ENCODE measurements at regions not wholly inside any gene's neighbourhood (a gene's known extent, or its start where the extent isn't known, plus 50 kb on each side); places are given as distances from the start of the nearest gene placed in this dataset.

DNA sequence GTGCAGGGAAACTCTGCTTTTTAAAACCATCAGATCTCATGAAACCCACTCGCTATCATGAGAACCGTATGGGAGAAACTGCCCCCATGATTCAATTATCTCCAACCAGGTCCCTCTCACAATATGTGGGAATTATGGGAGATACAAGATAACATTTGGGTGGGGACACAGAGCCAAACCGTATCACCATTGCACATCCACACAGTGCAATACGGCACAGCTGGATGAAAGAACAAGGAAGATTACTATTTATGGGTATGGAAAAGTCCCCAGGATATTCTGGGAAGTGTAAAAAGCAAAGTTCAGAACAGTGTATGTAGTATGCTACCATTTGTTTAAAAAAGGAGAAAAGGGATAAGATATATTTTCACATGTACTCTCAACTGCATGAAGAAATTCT, 290.1 kb downstream of the PIK3C3 start:
- H2AFZ ChIP-seq (ENCODE audit: low read length), result no peak overlapping the region
- no peaks in the 10 kb centered on the region for H4K20me1 ChIP-seq (ENCODE audit: insufficient read depth, low read length, poor library complexity, severe bottlenecking)
- no peaks in the 10 kb centered on the region for H3K4me1 ChIP-seq (ENCODE audit: insufficient read depth, low read length, poor library complexity, severe bottlenecking)
- TF ChIP-seq CTCF (conservative IDR thresholded peaks at IDR 0.05; ENCODE audit: low read length), result no peak
- TF ChIP-seq EZH2phosphoT487 (IDR thresholded peaks at IDR 0.05; ENCODE audit: borderline replicate concordance), result no peak
- H3K27me3 ChIP-seq (ENCODE audit: insufficient read depth, low read length, poor library complexity, severe bottlenecking), result no peaks in the 10 kb centered on the region
- H3K4me2 ChIP-seq (ENCODE audit: low read depth, low read length, poor library complexity, severe bottlenecking), result no peak overlapping the region
- H3F3A ChIP-seq (ENCODE audit: low read depth), result no peaks in the 10 kb centered on the region
- no peaks in the 10 kb centered on the region for H3K79me2 ChIP-seq (ENCODE audit: insufficient read depth, low read length)
- no peaks in the 10 kb centered on the region for H3K9me2 ChIP-seq (replicated peaks; ENCODE audit: low read depth, low read length)
- H3K4me3 ChIP-seq (ENCODE audit: low read length, poor library complexity, severe bottlenecking), result no peak overlapping the region
- no peak overlapping the region for H3K9ac ChIP-seq (ENCODE audit: low read depth, low read length, poor library complexity, severe bottlenecking)
- H3K36me3 ChIP-seq (ENCODE audit: insufficient read depth, low read length), result no peaks in the 10 kb centered on the region
- H3K9me3 ChIP-seq (ENCODE audit: insufficient read depth, low read depth, low read length), result no peaks in the 10 kb centered on the region

DNA sequence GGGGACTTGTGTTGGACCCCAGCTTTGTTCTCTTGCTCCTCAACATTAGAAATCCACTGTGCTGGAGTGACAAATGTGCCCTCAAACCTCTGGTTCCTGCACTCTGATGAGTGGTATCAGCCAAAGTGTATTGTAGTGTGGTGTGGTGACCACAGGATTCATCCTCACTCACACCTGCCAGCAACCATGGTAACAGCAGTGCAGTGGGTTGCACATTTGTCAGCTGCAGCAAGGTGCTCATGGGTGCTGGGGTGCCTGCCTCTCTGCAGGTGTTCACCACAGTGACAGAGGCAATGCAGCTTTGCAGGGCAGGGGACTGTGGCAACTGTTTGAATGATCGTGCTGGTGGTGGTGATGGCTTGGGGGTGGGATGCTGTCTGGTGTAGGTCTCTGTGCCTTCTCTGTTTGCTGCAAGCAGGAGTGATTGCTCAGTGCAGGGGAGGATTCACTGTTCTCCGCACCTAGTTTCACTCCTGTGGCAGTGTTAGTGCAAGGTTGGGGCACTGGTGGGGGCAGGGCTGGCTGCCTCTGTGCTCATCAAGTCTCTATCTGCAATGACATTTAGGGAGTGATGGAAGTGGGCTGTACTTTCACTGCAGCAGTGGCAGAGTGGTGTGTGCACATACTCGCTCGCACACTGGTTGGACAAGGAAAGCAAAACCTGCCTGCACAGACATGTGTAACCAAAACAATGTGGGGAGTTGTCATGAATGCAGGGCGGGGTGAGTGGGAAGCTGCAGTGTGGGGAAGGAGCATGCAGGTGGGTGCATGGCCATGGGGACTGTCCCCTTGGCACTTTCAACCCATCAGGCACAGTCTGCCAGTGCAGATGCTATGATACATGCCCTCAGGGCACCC, 301.1 kb downstream of the PIK3C3 start:
- Histone ChIP-seq H3K9me2 (replicated peaks; ENCODE audit: low read depth, low read length) (no peaks in the 10 kb centered on the region), H3K4me2 (ENCODE audit: low read depth, low read length, poor library complexity, severe bottlenecking) (no peak overlapping the region), H3K36me3 (ENCODE audit: insufficient read depth, low read length) (no peaks in the 10 kb centered on the region), H3K79me2 (ENCODE audit: insufficient read depth, low read length) (no peaks in the 10 kb centered on the region), H3K27me3 (ENCODE audit: insufficient read depth, low read length, poor library complexity, severe bottlenecking) (no peaks in the 10 kb centered on the region), H3K4me1 (ENCODE audit: insufficient read depth, low read length, poor library complexity, severe bottlenecking) (no peaks in the 10 kb centered on the region), H4K20me1 (ENCODE audit: insufficient read depth, low read length, poor library complexity, severe bottlenecking) (no peaks in the 10 kb centered on the region), H3K4me3 (ENCODE audit: low read length, poor library complexity, severe bottlenecking) (no peak overlapping the region), H3F3A (ENCODE audit: low read depth) (no peaks in the 10 kb centered on the region), H3K9ac (ENCODE audit: low read depth, low read length, poor library complexity, severe bottlenecking) (no peak overlapping the region), H2AFZ (ENCODE audit: low read length) (no peak overlapping the region), H3K9me3 (ENCODE audit: insufficient read depth, low read depth, low read length) (no peaks in the 10 kb centered on the region)
- TF ChIP-seq CTCF (conservative IDR thresholded peaks at IDR 0.05; ENCODE audit: low read length), result no peak
- no peak for TF ChIP-seq EZH2phosphoT487 (IDR thresholded peaks at IDR 0.05; ENCODE audit: borderline replicate concordance)

DNA sequence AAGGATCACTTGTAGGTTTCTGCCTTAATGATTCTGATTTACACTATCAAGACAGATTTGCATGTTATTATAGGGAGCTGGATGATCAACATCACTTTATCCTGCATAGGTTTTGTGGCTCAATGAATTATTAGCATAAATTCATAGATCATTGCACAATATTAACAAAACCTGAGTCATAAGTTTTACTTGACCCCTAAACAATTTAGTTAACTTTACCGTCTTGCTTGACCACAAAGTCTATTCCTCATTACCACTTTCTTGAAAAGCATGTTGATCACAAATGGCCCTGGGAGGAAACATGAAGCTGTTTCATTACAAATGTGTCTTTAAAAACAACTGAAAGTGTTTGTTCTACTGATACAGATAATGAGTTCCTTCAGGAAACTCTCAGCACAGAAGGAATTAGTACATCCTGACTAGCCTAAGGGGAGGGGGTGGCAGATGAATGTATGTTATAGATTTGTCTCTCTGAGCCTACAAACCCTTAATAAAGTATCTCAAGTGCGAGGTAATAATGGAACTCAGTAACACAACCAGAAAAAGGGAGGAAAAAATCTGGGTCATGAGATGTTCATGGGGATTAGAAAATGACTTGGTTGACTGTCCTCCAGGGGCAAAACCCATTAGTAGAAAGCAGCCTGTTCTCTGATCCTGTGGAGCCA, 303.4 kb downstream of the PIK3C3 start:
- no peaks in the 10 kb centered on the region for H3K9me2 ChIP-seq (replicated peaks; ENCODE audit: low read depth, low read length)
- no peaks in the 10 kb centered on the region for H3K9me3 ChIP-seq (ENCODE audit: insufficient read depth, low read depth, low read length)
- H3K36me3 ChIP-seq (ENCODE audit: insufficient read depth, low read length), result no peaks in the 10 kb centered on the region
- no peak overlapping the region for H3K4me3 ChIP-seq (ENCODE audit: low read length, poor library complexity, severe bottlenecking)
- TF ChIP-seq EZH2phosphoT487 (IDR thresholded peaks at IDR 0.05; ENCODE audit: borderline replicate concordance) (no peak), CTCF (conservative IDR thresholded peaks at IDR 0.05; ENCODE audit: low read length) (no peak)
- H2AFZ ChIP-seq (ENCODE audit: low read length), result no peak overlapping the region
- no peak overlapping the region for H3K9ac ChIP-seq (ENCODE audit: low read depth, low read length, poor library complexity, severe bottlenecking)
- no peaks in the 10 kb centered on the region for H3K4me1 ChIP-seq (ENCODE audit: insufficient read depth, low read length, poor library complexity, severe bottlenecking)
- no peaks in the 10 kb centered on the region for H4K20me1 ChIP-seq (ENCODE audit: insufficient read depth, low read length, poor library complexity, severe bottlenecking)
- no peaks in the 10 kb centered on the region for H3K27me3 ChIP-seq (ENCODE audit: insufficient read depth, low read length, poor library complexity, severe bottlenecking)
- no peaks in the 10 kb centered on the region for H3K79me2 ChIP-seq (ENCODE audit: insufficient read depth, low read length)
- no peak overlapping the region for H3K4me2 ChIP-seq (ENCODE audit: low read depth, low read length, poor library complexity, severe bottlenecking)
- no peaks in the 10 kb centered on the region for H3F3A ChIP-seq (ENCODE audit: low read depth)
